IMR-90 (cell line): ENCODE measurements at regions not wholly inside any gene's neighbourhood (a gene's known extent, or its start where the extent isn't known, plus 50 kb on each side); places are given as distances from the start of the nearest gene placed in this dataset.

ENCODE experiments used
- ATAC-seq: fragments of 200-7000 bp; cut with Tn5 transposase; 2 replicates; pipeline ENCODE4 v1.9.1; 2020; ENCODE audit warnings: low read depth, mild to moderate bottlenecking, moderate library complexity
- BruUV-seq: library from RNA; stranded (reverse); fragments of 400-500 nt; replicated peaks from 2 replicates; lab custom pipeline; 2021; lab: Mats Ljungman, UMichigan
- CTCF ChIA-PET: fragments of 300-600 bp; formaldehyde crosslinking; extraction: SDS; loops from one replicate; lab custom pipeline; 2021; ENCODE audit warnings: antibody characterized with exemption; lab: Yijun Ruan, JAX
- POLR2A ChIA-PET: fragments of 300-600 bp; sonication (Branson Sonifier 250); formaldehyde crosslinking; loops from one replicate; lab custom pipeline; 2022; ENCODE audit warnings: antibody characterized with exemption; ENCODE audit not compliant: unreplicated experiment; lab: Charles Lee
- DNase-seq: peaks from one replicate; pipeline ENCODE4 v3.0.0; 2013
- H2AFZ ChIP-seq: replicated peaks from 2 replicates; pipeline ENCODE3; 2013; ENCODE audit warnings: low read length, mild to moderate bottlenecking; ENCODE audit not compliant: poor library complexity
- H2AK5ac ChIP-seq: 2 replicates; pipeline ENCODE4 v1.6.1; 2013; ENCODE audit warnings: low read depth, low read length, inconsistent platforms
- H2AK9ac ChIP-seq: replicated peaks from 2 replicates; pipeline ENCODE3; 2013; ENCODE audit warnings: mild to moderate bottlenecking, low read depth, low read length, moderate library complexity; ENCODE audit not compliant: poor library complexity
- H2BK120ac ChIP-seq: 2 replicates; pipeline ENCODE4 v1.6.1; 2013; ENCODE audit warnings: low read depth, low read length, inconsistent platforms
- H2BK15ac ChIP-seq: 3 replicates; pipeline ENCODE4 v1.6.1; 2013; ENCODE audit warnings: low read depth, low read length, inconsistent platforms
- H2BK20ac ChIP-seq: 2 replicates; pipeline ENCODE4 v1.6.1; 2013; ENCODE audit warnings: low read depth, mild to moderate bottlenecking, inconsistent platforms, low read length, moderate library complexity
- H2BK5ac ChIP-seq: 2 replicates; pipeline ENCODE4 v1.6.1; 2013; ENCODE audit warnings: mild to moderate bottlenecking, low read depth, low read length, inconsistent platforms; ENCODE audit not compliant: poor library complexity, severe bottlenecking
- H3K14ac ChIP-seq: replicated peaks from 2 replicates; pipeline ENCODE4 v1.6.1; 2013; ENCODE audit warnings: low read depth, low read length, inconsistent platforms
- H3K18ac ChIP-seq: 2 replicates; pipeline ENCODE4 v1.6.1; 2013; ENCODE audit warnings: low read depth, low read length, control low read depth
- H3K23ac ChIP-seq: 2 replicates; pipeline ENCODE4 v1.6.1; 2013; ENCODE audit warnings: low read depth, low read length, inconsistent platforms
- H3K27ac ChIP-seq: 2 replicates; pipeline ENCODE4 v1.5.1; 2013; ENCODE audit warnings: mild to moderate bottlenecking, control low read depth, low read length; ENCODE audit not compliant: insufficient read depth
- H3K27me3 ChIP-seq: 2 replicates; pipeline ENCODE4 v1.6.1; 2013; ENCODE audit warnings: low read length; ENCODE audit not compliant: control insufficient read depth, insufficient read depth
- H3K36me3 ChIP-seq: 2 replicates; pipeline ENCODE4 v1.6.1; 2013; ENCODE audit warnings: low read length, mixed read lengths; ENCODE audit not compliant: control insufficient read depth, insufficient read depth
- H3K4ac ChIP-seq: 2 replicates; pipeline ENCODE4 v1.6.1; 2013; ENCODE audit warnings: low read depth, low read length, inconsistent platforms
- H3K4me1 ChIP-seq: 2 replicates; pipeline ENCODE4 v1.6.1; 2013; ENCODE audit warnings: low read length, mixed read lengths; ENCODE audit not compliant: control insufficient read depth, insufficient read depth
- H3K4me2 ChIP-seq: 2 replicates; pipeline ENCODE4 v1.6.1; 2013; ENCODE audit warnings: low read depth, mild to moderate bottlenecking, control low read depth, low read length, moderate library complexity
- H3K4me3 ChIP-seq: 2 replicates; pipeline ENCODE4 v1.5.1; 2013; ENCODE audit warnings: low read depth, mild to moderate bottlenecking, control low read depth, low read length, moderate library complexity; ENCODE audit not compliant: insufficient read depth
- H3K56ac ChIP-seq: 2 replicates; pipeline ENCODE4 v1.6.1; 2013; ENCODE audit warnings: low read length, inconsistent platforms; ENCODE audit not compliant: insufficient read depth; ENCODE audit errors: extremely low read depth
- H3K79me1 ChIP-seq, 2 experiments: 2 replicates each; pipeline ENCODE4 v1.6.1; 2013; ENCODE audit warnings: low read length in 2 of 2, inconsistent platforms in 1 of 2, low read depth in 1 of 2
- H3K9ac ChIP-seq: 2 replicates; pipeline ENCODE4 v1.6.1; 2013; ENCODE audit warnings: low read depth, low read length, control low read depth
- H3K9me1 ChIP-seq: 2 replicates; pipeline ENCODE4 v1.6.1; 2013; ENCODE audit warnings: low read length, inconsistent platforms; ENCODE audit not compliant: insufficient read depth
- H3K9me3 ChIP-seq: 2 replicates; pipeline ENCODE4 v1.6.1; 2013; ENCODE audit warnings: low read length; ENCODE audit not compliant: control insufficient read depth, insufficient read depth
- H4K20me1 ChIP-seq: 2 replicates; pipeline ENCODE4 v1.6.1; 2013; ENCODE audit warnings: low read length, inconsistent platforms; ENCODE audit not compliant: insufficient read depth
- H4K5ac ChIP-seq: 2 replicates; pipeline ENCODE4 v1.6.1; 2013; ENCODE audit warnings: mild to moderate bottlenecking, low read depth, low read length, control low read depth
- H4K8ac ChIP-seq, 2 experiments: 2 replicates each; pipeline ENCODE4 v1.6.1; 2013; ENCODE audit warnings: low read depth in 2 of 2, low read length in 2 of 2, control low read depth in 1 of 2, inconsistent platforms in 1 of 2
- H4K91ac ChIP-seq: 2 replicates; pipeline ENCODE4 v1.6.1; 2013; ENCODE audit warnings: low read depth, low read length, inconsistent platforms; ENCODE audit not compliant: insufficient read depth
- CHD1 ChIP-seq: IDR thresholded peaks from 2 replicates; pipeline ENCODE4 v1.6.1; 2012; ENCODE audit warnings: low read depth, low read length, improper control_type of control experiment
- ELK1 ChIP-seq: fragments of 150-350 bp; IDR thresholded peaks from 2 replicates; pipeline ENCODE4 v1.6.1; 2016; ENCODE audit warnings: low read depth, mild to moderate bottlenecking, low read length, moderate library complexity, borderline replicate concordance
- FOS ChIP-seq: fragments of 150-350 bp; IDR thresholded peaks from 2 replicates; pipeline ENCODE4 v1.6.1; 2016; ENCODE audit warnings: low read depth, low read length
- MAFK ChIP-seq: IDR thresholded peaks from 2 replicates; pipeline ENCODE4 v1.6.1; 2012; ENCODE audit warnings: low read depth, low read length, improper control_type of control experiment
- MAZ ChIP-seq: IDR thresholded peaks from 2 replicates; pipeline ENCODE4 v1.6.1; 2012; ENCODE audit warnings: low read depth, mild to moderate bottlenecking, low read length, improper control_type of control experiment, moderate library complexity, borderline replicate concordance
- MXI1 ChIP-seq: IDR thresholded peaks from 2 replicates; pipeline ENCODE4 v1.6.1; 2012; ENCODE audit warnings: low read depth, mild to moderate bottlenecking, low read length, moderate library complexity, borderline replicate concordance
- NFE2L2 ChIP-seq: fragments of 150-350 bp; IDR thresholded peaks from 2 replicates; pipeline ENCODE4 v1.6.1; 2016; ENCODE audit warnings: low read depth, mild to moderate bottlenecking, low read length
- POLR2A ChIP-seq: IDR thresholded peaks from 2 replicates; pipeline ENCODE4 v1.6.1; 2012; ENCODE audit warnings: mild to moderate bottlenecking, low read depth, low read length
- RFX5 ChIP-seq: IDR thresholded peaks from 2 replicates; pipeline ENCODE4 v1.8.0; 2012; ENCODE audit warnings: low read depth, mild to moderate bottlenecking, low read length, moderate library complexity
- USF2 ChIP-seq: fragments of 150-350 bp; IDR thresholded peaks from 2 replicates; pipeline ENCODE4 v1.6.1; 2017; ENCODE audit warnings: mild to moderate bottlenecking, antibody characterized with exemption, low read length, low read depth
- WGBS, 2 experiments: methylation state at CpG; one replicate each; pipeline versions ENCODE4 v1.1.5 to v1.1.7; 2013; ENCODE audit warnings: missing lambda C conversion rate in 2 of 2; ENCODE audit not compliant: insufficient read length in 1 of 2; ENCODE audit errors: extremely low coverage in 2 of 2; 5-methylcytosine and 5-hydroxymethylcytosine counted together
- dilution Hi-C: fragments of 300-500 bp; cut with HindIII; formaldehyde crosslinking; loops from one replicate; pipeline ENCODE4 v1.14.3; 2018; ENCODE audit warnings: low sequenced_read_pairs; ENCODE audit not compliant: unreplicated experiment
- in situ Hi-C: fragments of 300-500 bp; cut with MboI; formaldehyde crosslinking; loops from 3 replicates; pipeline ENCODE4 v1.14.3; 2019; ENCODE audit warnings: low sequenced_read_pairs, inconsistent platforms, mixed read lengths
- intact Hi-C: fragments of 100-400 bp; cut with micrococcal nuclease; formaldehyde crosslinking; loops from 2 replicates; pipeline ENCODE4 v1.10.0; 2022

DNA sequence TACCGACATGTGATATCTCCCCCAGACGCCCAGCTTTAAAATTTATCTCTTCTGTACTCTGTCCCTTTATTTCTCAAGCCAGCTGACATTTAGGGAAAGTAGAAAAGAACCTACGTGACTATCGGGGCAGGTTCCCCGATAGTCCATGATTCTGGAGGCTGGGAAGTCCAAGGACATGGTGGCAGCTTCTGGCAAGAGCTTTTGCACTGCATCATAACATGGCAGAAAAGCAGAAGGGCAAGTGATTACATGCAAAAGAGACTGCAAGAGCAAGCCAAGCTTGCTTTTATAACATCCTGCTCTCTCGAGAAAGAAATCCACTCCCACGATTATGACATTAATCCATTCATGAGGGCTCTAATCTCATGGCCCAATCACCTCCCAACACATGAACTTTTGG is 113.2 kb downstream of the CD164 start:
- Histone ChIP-seq H3K9me1 (no peaks in the 10 kb centered on the region), H3K23ac (no peak overlapping the region), H2BK20ac (no peak overlapping the region), H3K4me3 (no peak overlapping the region), H2BK5ac (no peak overlapping the region), H3K4me1 (no peaks in the 10 kb centered on the region), H3K27me3 (peaks cover 11% of the 10 kb centered on the region), H3K18ac (no peak overlapping the region), H3K4me2 (no peak overlapping the region), H3K9ac (no peak overlapping the region), H3K79me1 (no peaks in the 10 kb centered on the region), H4K20me1 (no peaks in the 10 kb centered on the region), H3K27ac (no peak overlapping the region), H4K8ac (no peak overlapping the region), H3K36me3 (no peaks in the 10 kb centered on the region), H3K14ac (no peak overlapping the region), H4K91ac (no peak overlapping the region), H3K4ac (no peak overlapping the region), H2AK5ac (no peak overlapping the region), H4K5ac (no peak overlapping the region), H3K9me3 (no peaks in the 10 kb centered on the region), H3K56ac (no peak overlapping the region), H2AFZ (no peak overlapping the region), H2AK9ac (no peak overlapping the region), H2BK120ac (no peak overlapping the region), H2BK15ac (no peak overlapping the region)
- POLR2A ChIA-PET, result no interaction called here
- WGBS, 2 experiments, result no CpG with 5 or more reads among the region's 7 CpGs
- TF ChIP-seq RFX5 (no peak), MAZ (no peak), USF2 (no peak), ELK1 (no peak), CHD1 (no peak), NFE2L2 (no peak), MXI1 (no peak), FOS (no peak), MAFK (no peak), POLR2A (no peak)
- dilution Hi-C loops, result no loop called here
- no TSS peak for BruUV-seq
- in situ Hi-C loops, result no loop called here
- intact Hi-C loops, result no loop called here
- ATAC-seq (no peak), DNase-seq (no peak)
- CTCF ChIA-PET, result no interaction called here
